CD14-positive monocyte (primary cell): ENCODE measurements at regions not wholly inside any gene's neighbourhood (a gene's known extent, or its start where the extent isn't known, plus 50 kb on each side); places are given as distances from the start of the nearest gene placed in this dataset.
A peak's percentile ranks its signal among the peaks of the same experiment; 100 is the strongest.

Experiments used
- DNase-seq, 3 donors: peaks; one replicate each; pipeline ENCODE4 v3.0.0-alpha.2; 2011 to 2022
- H2AFZ ChIP-seq: 2 replicates; pipeline ENCODE4 v1.6.0; 2012; ENCODE audit warnings: mild to moderate bottlenecking, low read depth, low read length, inconsistent platforms; ENCODE audit not compliant: insufficient read depth, poor library complexity, severe bottlenecking
- H3K27ac ChIP-seq, 2 donors: 1 replicate in 1 of 2; 2 replicates in 1 of 2; pipeline ENCODE4 v1.5.1; 2012 to 2013; ENCODE audit warnings: low read length in 2 of 2, control low read depth in 1 of 2, inconsistent platforms in 1 of 2, low read depth in 1 of 2, mild to moderate bottlenecking in 1 of 2
- H3K27me3 ChIP-seq, 2 donors: one replicate each; pipeline versions ENCODE4 v1.6.0 to v1.6.1; 2011 to 2013; ENCODE audit warnings: low read length in 2 of 2; ENCODE audit not compliant: control insufficient read depth in 2 of 2, insufficient read depth in 2 of 2
- H3K36me3 ChIP-seq, 2 donors: replicated peaks in 1 of 2; 1 replicate in 1 of 2; 2 replicates in 1 of 2; pipeline versions ENCODE4 v1.5.1 to v1.6.1; 2012 to 2013; ENCODE audit warnings: low read length in 2 of 2, control low read depth in 1 of 2, inconsistent platforms in 1 of 2, mild to moderate bottlenecking in 1 of 2; ENCODE audit not compliant: insufficient read depth in 2 of 2, control insufficient read depth in 1 of 2
- H3K4me1 ChIP-seq, 2 donors: 1 replicate in 1 of 2; 2 replicates in 1 of 2; pipeline versions ENCODE4 v1.5.1 to v1.6.1; 2012 to 2013; ENCODE audit warnings: low read length in 2 of 2, control low read depth in 1 of 2, inconsistent platforms in 1 of 2, mild to moderate bottlenecking in 1 of 2, moderate library complexity in 1 of 2; ENCODE audit not compliant: insufficient read depth in 2 of 2, control insufficient read depth in 1 of 2
- H3K4me2 ChIP-seq: replicated peaks from 2 replicates; pipeline ENCODE3; 2012; ENCODE audit warnings: low read length, moderate library complexity, mild to moderate bottlenecking; ENCODE audit not compliant: poor library complexity, severe bottlenecking; ENCODE audit errors: extremely low read depth
- H3K4me3 ChIP-seq, 3 experiments: fragments of 200-600 bp in 1 of 3; sonication (generic) in 1 of 3; replicated peaks in 1 of 3; 1 replicate in 2 of 3; 2 replicates in 1 of 3; pipeline ENCODE4 v1.5.1; 2011 to 2013; ENCODE audit warnings: low read length in 3 of 3, mild to moderate bottlenecking in 3 of 3, control low read depth in 2 of 3, low read depth in 2 of 3, inconsistent platforms in 1 of 3, moderate library complexity in 1 of 3
- H3K79me2 ChIP-seq: 2 replicates; pipeline ENCODE4 v1.6.0; 2012; ENCODE audit warnings: mild to moderate bottlenecking, control low read depth, inconsistent platforms, low read length, moderate library complexity; ENCODE audit not compliant: insufficient read depth
- H3K9ac ChIP-seq: 2 replicates; pipeline ENCODE4 v1.6.0; 2017; ENCODE audit warnings: low read length, mild to moderate bottlenecking; ENCODE audit not compliant: insufficient read depth, poor library complexity, severe bottlenecking
- H3K9me3 ChIP-seq, 2 donors: replicated peaks in 1 of 2; 1 replicate in 1 of 2; 2 replicates in 1 of 2; pipeline versions ENCODE4 v1.5.1 to v1.6.1; 2012 to 2013; ENCODE audit warnings: low read length in 2 of 2, control low read depth in 1 of 2; ENCODE audit not compliant: control insufficient read depth in 1 of 2, insufficient read depth in 1 of 2
- H4K20me1 ChIP-seq: 2 replicates; pipeline ENCODE4 v1.6.0; 2012; ENCODE audit warnings: mild to moderate bottlenecking, low read length, control low read depth, moderate library complexity; ENCODE audit not compliant: insufficient read depth
- H3K27ac Mint-ChIP-seq, 7 donors: one replicate each; pipeline ENCODE4 v1.8.0; 2020; ENCODE audit warnings: mild to moderate bottlenecking in 7 of 7, mixed read lengths in 7 of 7, moderate library complexity in 6 of 7, inconsistent platforms in 2 of 7
- H3K27me3 Mint-ChIP-seq, 3 donors: one replicate each; pipeline ENCODE4 v1.8.0; 2021 to 2022; ENCODE audit warnings: low read depth in 3 of 3, mild to moderate bottlenecking in 3 of 3, mixed read lengths in 3 of 3, moderate library complexity in 3 of 3, inconsistent platforms in 1 of 3
- H3K36me3 Mint-ChIP-seq, 2 donors: one replicate each; pipeline ENCODE4 v1.8.0; 2020; ENCODE audit warnings: mixed read lengths in 2 of 2, inconsistent platforms in 1 of 2, mild to moderate bottlenecking in 1 of 2
- H3K4me1 Mint-ChIP-seq: one replicate; pipeline ENCODE4 v1.8.0; 2020; ENCODE audit warnings: mild to moderate bottlenecking, mixed read lengths
- H3K4me3 Mint-ChIP-seq, 2 donors: one replicate each; pipeline ENCODE4 v1.8.0; 2020; ENCODE audit warnings: mild to moderate bottlenecking in 2 of 2, mixed read lengths in 2 of 2, moderate library complexity in 1 of 2
- H3K9me3 Mint-ChIP-seq, 7 donors: one replicate each; pipeline ENCODE4 v1.8.0; 2020 to 2022; ENCODE audit warnings: mixed read lengths in 7 of 7, mild to moderate bottlenecking in 6 of 7, moderate library complexity in 6 of 7, inconsistent platforms in 2 of 7
- WGBS: methylation state at CpG from one replicate; pipeline ENCODE4 v1.1.5; 2013; ENCODE audit warnings: missing lambda C conversion rate; ENCODE audit not compliant: insufficient coverage; 5-methylcytosine and 5-hydroxymethylcytosine counted together
- intact Hi-C, 2 donors: fragments of 100-400 bp; cut with micrococcal nuclease; formaldehyde crosslinking; loops; one replicate each; pipeline versions ENCODE4 v1.15.0 to v1.15.1; 2023
- TF ChIP-seq, protein P1 (sequence below): fragments of 200-600 bp; IDR thresholded peaks from one replicate; pipeline ENCODE4 v1.8.0; 2022; ENCODE audit warnings: antibody characterized with exemption, mild to moderate bottlenecking

DNA sequence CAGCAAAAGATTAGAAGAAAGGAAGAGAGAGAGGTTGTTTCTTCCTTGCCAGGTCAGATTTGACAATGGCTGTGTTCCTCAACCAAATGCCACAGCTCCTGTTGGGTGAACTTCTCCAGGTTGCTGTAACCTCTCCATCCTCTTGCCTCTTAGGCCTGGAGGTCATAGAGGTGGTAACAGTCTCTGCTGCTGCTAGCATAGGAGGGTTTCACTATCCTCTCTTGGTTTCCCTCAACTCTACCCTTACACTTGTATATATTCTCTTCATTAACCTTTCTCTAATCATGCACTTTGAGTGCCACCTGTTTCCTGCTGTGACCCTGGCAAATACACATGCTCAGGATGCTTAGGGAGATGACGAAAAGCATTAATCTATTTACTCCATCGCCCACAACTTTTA is 67.7 kb upstream of the HIF1A start:
- Mint-ChIP-seq H3K4me3 (no peak overlapping the region), H3K9me3 (peaks cover 0 to 2% (median 0%) of the 10 kb centered on the region in 7 donors), H3K36me3 (no peaks in the 10 kb centered on the region), H3K4me1 (peaks cover 11% of the 10 kb centered on the region), H3K27me3 (peaks cover 0 to 5% (median 0%) of the 10 kb centered on the region in 3 donors), H3K27ac (peak overlapping the region in 1 of 7 donors; percentile 6)
- Histone ChIP-seq H2AFZ (no peak overlapping the region), H4K20me1 (no peaks in the 10 kb centered on the region), H3K4me2 (no peak overlapping the region), H3K27ac (no peak overlapping the region), H3K27me3 (no peaks in the 10 kb centered on the region), H3K4me1 (peaks cover 5 to 8% of the 10 kb centered on the region in 2 donors), H3K9ac (no peak overlapping the region), H3K79me2 (no peaks in the 10 kb centered on the region), H3K9me3 (no peaks in the 10 kb centered on the region), H3K4me3 (no peak overlapping the region), H3K36me3 (no peaks in the 10 kb centered on the region)
- TF ChIP-seq, protein P1, sequence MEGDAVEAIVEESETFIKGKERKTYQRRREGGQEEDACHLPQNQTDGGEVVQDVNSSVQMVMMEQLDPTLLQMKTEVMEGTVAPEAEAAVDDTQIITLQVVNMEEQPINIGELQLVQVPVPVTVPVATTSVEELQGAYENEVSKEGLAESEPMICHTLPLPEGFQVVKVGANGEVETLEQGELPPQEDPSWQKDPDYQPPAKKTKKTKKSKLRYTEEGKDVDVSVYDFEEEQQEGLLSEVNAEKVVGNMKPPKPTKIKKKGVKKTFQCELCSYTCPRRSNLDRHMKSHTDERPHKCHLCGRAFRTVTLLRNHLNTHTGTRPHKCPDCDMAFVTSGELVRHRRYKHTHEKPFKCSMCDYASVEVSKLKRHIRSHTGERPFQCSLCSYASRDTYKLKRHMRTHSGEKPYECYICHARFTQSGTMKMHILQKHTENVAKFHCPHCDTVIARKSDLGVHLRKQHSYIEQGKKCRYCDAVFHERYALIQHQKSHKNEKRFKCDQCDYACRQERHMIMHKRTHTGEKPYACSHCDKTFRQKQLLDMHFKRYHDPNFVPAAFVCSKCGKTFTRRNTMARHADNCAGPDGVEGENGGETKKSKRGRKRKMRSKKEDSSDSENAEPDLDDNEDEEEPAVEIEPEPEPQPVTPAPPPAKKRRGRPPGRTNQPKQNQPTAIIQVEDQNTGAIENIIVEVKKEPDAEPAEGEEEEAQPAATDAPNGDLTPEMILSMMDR = no peak
- WGBS = no CpG with 5 or more reads among the region's 2 CpGs
- intact Hi-C loops = no loop called here
- DNase-seq = no peak

DNA sequence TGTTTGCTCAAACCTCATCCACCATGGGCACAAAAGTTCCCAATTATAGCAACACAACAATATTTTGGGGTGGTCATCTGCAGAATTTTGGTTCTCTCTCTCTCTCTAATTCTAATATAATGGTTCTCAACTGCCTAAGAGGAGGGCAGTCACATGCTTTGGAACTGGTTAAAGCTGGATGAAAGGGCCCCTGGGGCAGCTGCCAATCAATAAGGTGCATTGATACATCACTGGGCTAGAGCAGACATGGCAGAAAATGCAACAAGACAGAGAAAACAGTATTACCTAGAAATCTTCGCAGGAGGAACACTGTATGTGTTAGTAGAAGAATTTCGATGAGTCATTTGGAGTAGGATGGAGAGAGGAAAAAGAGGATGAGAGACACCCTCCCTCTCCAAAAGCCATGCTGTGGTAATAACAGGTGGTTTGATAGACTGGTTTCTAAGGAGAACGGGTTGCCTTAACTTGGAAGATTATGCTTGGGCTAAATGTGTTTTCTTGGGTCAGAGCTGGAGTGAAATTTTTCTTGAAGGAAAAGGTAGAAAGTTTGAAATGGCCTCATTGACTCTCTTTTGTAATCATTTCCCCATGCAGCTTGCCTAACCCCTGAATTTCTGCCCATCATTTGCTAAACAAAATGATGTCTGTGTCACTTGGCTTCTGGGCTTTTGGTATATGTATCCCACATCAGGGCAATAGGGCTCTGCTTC is 67.1 kb upstream of the HIF1A start:
- no peak overlapping the region for H3K4me3 Mint-ChIP-seq
- Histone ChIP-seq H3K27ac (no peak overlapping the region), H3K4me3 (no peak overlapping the region), H3K9me3 (no peaks in the 10 kb centered on the region), H3K79me2 (no peaks in the 10 kb centered on the region), H2AFZ (peak overlapping the region; percentile 15), H3K36me3 (no peaks in the 10 kb centered on the region), H3K9ac (no peak overlapping the region), H3K27me3 (no peaks in the 10 kb centered on the region), H3K4me1 (peaks cover 5 to 8% of the 10 kb centered on the region in 2 donors), H4K20me1 (no peaks in the 10 kb centered on the region), H3K4me2 (no peak overlapping the region)
- no CpG with 5 or more reads among the region's 3 CpGs for WGBS
- intact Hi-C loops = no loop called here
- H3K9me3 Mint-ChIP-seq = peaks cover 0 to 2% (median 0%) of the 10 kb centered on the region in 7 donors
- no peaks in the 10 kb centered on the region for H3K36me3 Mint-ChIP-seq
- peaks cover 0 to 3% (median 0%) of the 10 kb centered on the region in 3 donors for H3K27me3 Mint-ChIP-seq
- peak in 1 of 3 donors; percentile 9 for DNase-seq
- TF ChIP-seq, protein P1 = no peak
- H3K4me1 Mint-ChIP-seq = peaks cover 11% of the 10 kb centered on the region
- H3K27ac Mint-ChIP-seq = peak overlapping the region in 2 of 7 donors; percentile 6 to 45
